ENCODE measurements at regions not wholly inside any gene's neighbourhood (a gene's known extent, or its start where the extent isn't known, plus 50 kb on each side); places are given as distances from the start of the nearest gene placed in this dataset.
"Not testable (repeated sequence)": the region's sequence is repeated elsewhere in the genome, so short reads cannot be mapped to it uniquely, and the experiment has no call there.

DNA sequence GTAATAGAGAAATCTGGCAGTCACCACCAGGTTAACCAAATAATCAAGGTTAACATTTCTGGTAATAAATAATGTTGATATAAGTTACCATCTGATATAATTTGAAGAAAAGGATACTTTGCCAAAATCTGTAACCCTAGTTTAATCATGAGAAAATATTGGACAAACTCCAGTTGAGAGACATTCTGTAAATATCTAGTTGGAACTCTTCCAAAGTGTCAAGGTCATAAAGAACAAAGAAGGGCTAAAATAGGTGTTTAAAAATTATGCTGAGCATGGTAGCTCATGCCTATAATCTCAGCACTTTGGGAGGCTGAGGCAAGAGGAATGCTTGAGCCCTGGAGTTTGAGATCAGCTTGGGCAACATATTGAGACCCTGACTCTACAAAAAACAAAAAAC lies 253.3 kb downstream of the MRPS30 start:
- no peak for DNase-seq

- DNase-seq, result no peak
Measured at GRCh38 chr5:45081082-45081481, 272.3 kb downstream of the MRPS30 start.

- no peak for DNase-seq
Measured at GRCh38 chr5:45089870-45090269, 281.1 kb downstream of the MRPS30 start.

- no peak for DNase-seq
Measured at GRCh38 chr5:45093377-45093776, 284.6 kb downstream of the MRPS30 start.

- no peak for DNase-seq
Measured at GRCh38 chr5:45094876-45095440, 286.2 kb downstream of the MRPS30 start.

DNA sequence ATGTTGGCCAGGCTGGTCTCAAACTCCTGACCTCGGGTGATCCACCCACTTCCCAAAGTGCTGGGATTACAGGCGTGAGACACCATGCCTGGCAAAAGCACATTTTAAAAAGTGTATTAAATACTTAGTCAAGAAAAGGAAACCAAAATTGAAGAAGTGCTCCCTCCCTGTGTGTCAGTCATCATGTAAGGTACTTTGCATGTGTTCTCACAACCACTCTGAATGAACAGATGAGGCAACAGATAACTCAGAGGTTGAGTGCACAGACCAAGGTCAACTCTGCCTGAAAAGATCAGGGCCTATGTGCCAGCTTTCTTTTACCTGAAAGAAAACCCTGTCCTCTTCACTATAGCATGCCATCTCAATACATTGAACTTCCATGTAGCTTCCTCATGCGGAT lies 289.7 kb downstream of the MRPS30 start:
- DNase-seq, result no peak

DNA sequence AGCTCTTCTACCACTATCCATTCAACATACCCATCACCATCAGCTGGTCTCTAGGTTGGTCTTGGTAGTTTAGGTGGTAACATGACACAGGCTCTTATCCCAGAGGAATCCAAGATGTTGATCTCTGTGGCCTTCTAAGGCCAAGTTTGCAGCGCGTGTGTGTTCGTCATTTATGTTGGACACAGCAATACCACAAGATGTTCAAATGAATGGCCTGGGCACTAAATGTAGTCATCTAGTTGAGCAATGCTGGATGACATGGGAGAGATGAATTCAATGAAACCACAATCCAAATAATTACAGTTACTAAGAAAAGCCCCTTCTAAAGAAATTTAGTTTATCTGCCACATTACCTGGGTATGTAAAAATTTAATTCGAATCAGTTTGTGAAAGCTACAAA lies 292.4 kb downstream of the MRPS30 start:
- no peak for DNase-seq

GRCh38 chr5:45105491-45105994 lies 296.8 kb downstream of the MRPS30 start:
- DNase-seq, result no peak

GRCh38 chr5:45109062-45109461 lies 300.3 kb downstream of the MRPS30 start:
- DNase-seq, result no peak

DNA sequence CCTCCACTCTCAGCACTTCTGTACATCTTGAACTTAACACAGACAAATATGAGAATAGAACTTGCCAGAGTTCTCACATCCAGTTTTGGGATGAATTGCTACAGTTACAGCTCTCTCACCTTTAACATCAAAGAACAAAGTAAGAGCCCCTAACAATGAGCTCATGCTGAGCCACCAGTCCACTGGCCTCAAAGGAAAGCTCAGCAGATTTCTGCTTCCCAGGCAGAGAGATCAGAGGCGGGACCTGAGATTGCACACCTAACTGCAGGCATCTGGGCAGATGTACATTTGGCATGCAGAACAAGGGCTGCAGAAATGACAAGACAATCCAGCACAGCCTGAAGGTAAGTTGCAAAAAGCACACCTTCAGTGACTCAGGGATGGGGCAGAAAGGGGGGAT lies 300.9 kb downstream of the MRPS30 start:
- no peak for DNase-seq

- no peak for DNase-seq
Measured at GRCh38 chr5:45110399-45110798, 301.7 kb downstream of the MRPS30 start.

GRCh38 chr5:45113726-45114125 lies 305.0 kb downstream of the MRPS30 start:
- no peak for DNase-seq

GRCh38 chr5:45132972-45133371 lies 324.2 kb downstream of the MRPS30 start:
- DNase-seq, result no peak

DNA sequence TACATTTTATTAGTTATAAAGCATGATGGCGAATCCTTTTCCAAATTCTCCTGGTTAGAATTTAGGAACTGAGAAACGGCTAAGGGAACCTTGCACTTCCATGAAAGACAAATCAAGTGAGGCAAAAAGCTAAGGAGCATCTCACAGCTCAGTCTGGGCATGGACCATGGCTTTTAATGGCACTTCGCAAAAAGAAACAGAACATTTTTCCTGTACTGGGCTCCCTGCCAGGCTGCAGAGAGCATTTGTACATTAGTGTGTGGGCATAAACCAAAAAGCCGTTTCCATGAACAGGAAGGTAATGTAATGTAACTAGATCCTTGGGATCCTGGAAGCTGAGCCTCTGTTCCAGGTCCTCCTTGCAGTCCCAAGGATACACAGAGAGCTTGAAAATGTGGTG lies 354.2 kb downstream of the MRPS30 start:
- DNase-seq, result no peak

DNA sequence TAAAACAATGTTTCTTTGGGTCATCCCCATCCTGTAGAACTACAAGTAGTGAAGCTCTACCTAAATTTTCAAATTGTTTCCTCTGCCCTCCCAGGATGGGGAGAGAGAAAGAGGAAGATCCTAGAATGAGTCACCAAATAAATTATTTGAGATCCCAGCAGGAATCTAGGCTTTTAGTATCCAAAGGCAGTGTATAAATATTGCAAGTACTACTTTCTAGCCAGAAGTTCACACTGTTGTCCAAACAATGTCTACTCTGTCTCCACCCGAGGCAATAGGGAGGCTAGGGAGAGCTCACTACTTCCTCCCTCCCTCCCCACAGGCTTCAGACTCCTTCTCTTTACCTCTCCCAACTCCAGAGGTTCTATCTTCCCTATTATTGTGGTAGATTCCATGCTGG lies 362.8 kb downstream of the MRPS30 start:
- no peak for DNase-seq

GRCh38 chr5:45172634-45173033 lies 363.9 kb downstream of the MRPS30 start:
- DNase-seq, result not testable (repeated sequence)

DNA sequence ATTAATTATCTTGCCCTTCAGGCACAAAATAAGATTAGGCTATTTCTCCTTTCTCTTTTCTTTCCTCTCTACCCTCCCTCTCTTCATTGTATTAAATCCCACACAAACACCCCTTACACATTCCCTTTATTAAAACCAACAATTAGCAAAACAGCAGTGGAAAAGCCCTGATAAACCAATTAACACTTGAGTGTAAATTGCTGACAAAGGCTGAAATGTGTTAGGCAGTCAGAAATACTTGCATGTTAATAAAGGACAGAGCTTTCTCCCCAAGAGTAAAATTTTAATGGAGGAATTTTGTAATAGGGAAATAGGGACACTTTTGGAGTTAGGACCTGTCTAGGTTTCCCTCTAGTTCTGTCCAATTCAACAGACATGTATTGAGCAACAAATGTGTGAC lies 370.9 kb downstream of the MRPS30 start:
- no peak for DNase-seq

GRCh38 chr5:45189042-45189441 lies 380.3 kb downstream of the MRPS30 start:
- no peak for DNase-seq

DNA sequence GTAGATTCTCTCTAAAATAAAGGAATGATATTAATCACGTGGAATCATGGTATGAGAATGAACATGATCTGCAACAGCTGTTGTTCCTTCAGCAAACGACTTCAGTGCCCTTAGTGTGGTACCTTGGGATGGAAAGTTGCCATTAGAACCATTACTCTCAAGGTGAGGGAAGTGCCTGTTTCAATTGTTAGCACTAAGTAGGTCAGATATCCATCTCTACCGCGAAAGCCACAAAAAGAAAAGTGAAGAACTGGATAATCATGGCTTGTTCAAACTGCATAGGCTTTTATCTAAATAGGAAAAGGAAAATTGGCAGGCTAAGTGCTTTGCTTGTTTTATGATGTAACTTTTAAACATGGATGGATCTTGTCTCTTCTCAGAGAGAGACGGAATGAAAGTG lies 380.7 kb downstream of the MRPS30 start:
- DNase-seq, result no peak

- no peak for DNase-seq
Measured at GRCh38 chr5:45195026-45195425, 386.3 kb downstream of the MRPS30 start.

Measured in NCI-H1417 treated with DMSO at 0.1 percent for 48 hours (cell line).